NK-92 (cell line): ENCODE measurements at regions not wholly inside any gene's neighbourhood (a gene's known extent, or its start where the extent isn't known, plus 50 kb on each side); places are given as distances from the start of the nearest gene placed in this dataset.
"Not testable (repeated sequence)": the region's sequence is repeated elsewhere in the genome, so short reads cannot be mapped to it uniquely, and the experiment has no call there.

Experiments used
- DNase-seq: peaks from one replicate; lab custom pipeline; 2025; ENCODE audit not compliant: unreplicated experiment; lab: John Stamatoyannopoulos, UW

GRCh38 chr5:15105799-15106393, 234.3 kb upstream of the ANKH start:
- DNase-seq = no peak

GRCh38 chr5:15103864-15104263, 232.3 kb upstream of the ANKH start:
- no peak for DNase-seq

GRCh38 chr5:15103130-15103529, 231.6 kb upstream of the ANKH start:
- DNase-seq = no peak

GRCh38 chr5:15097552-15097951, 226.0 kb upstream of the ANKH start:
- DNase-seq = no peak

GRCh38 chr5:15096686-15097085, 225.1 kb upstream of the ANKH start:
- DNase-seq = not testable (repeated sequence)

- DNase-seq = no peak
These were observed 221.2 kb upstream of the ANKH start for GRCh38 chr5:15092801-15093200.

- no peak for DNase-seq
These were observed 214.1 kb upstream of the ANKH start for GRCh38 chr5:15085671-15086070.

GRCh38 chr5:15082096-15082495, 210.5 kb upstream of the ANKH start:
- DNase-seq = no peak

- DNase-seq = no peak
These were observed 208.6 kb upstream of the ANKH start for GRCh38 chr5:15080219-15080618.

GRCh38 chr5:15079566-15079965, 208.0 kb upstream of the ANKH start:
- no peak for DNase-seq

GRCh38 chr5:15074651-15075050, 203.1 kb upstream of the ANKH start:
- no peak for DNase-seq

GRCh38 chr5:15073453-15073852, 201.9 kb upstream of the ANKH start:
- DNase-seq = no peak

- no peak for DNase-seq
These were observed 199.3 kb upstream of the ANKH start for GRCh38 chr5:15070907-15071306.

GRCh38 chr5:15069407-15069905, 197.9 kb upstream of the ANKH start:
- DNase-seq = no peak

GRCh38 chr5:15065091-15065490, 193.5 kb upstream of the ANKH start:
- DNase-seq = no peak

GRCh38 chr5:15064396-15064795, 192.8 kb upstream of the ANKH start:
- DNase-seq = no peak

GRCh38 chr5:15056988-15057592, 185.5 kb upstream of the ANKH start:
- DNase-seq = no peak

GRCh38 chr5:15044521-15044920, 172.9 kb upstream of the ANKH start:
- no peak for DNase-seq

- no peak for DNase-seq
These were observed 165.8 kb upstream of the ANKH start for GRCh38 chr5:15037247-15037908.

GRCh38 chr5:15034379-15034778, 162.8 kb upstream of the ANKH start:
- no peak for DNase-seq

GRCh38 chr5:15031180-15031579, 159.6 kb upstream of the ANKH start:
- DNase-seq = no peak

GRCh38 chr5:15027764-15028163, 156.2 kb upstream of the ANKH start:
- no peak for DNase-seq
